GM12878 (cell line): ENCODE measurements at regions not wholly inside any gene's neighbourhood (a gene's known extent, or its start where the extent isn't known, plus 50 kb on each side); places are given as distances from the start of the nearest gene placed in this dataset.
A peak's percentile ranks its signal among the peaks of the same experiment; 100 is the strongest.

Experiments
- BCL11A ChIP-seq: IDR thresholded peaks from 2 replicates; pipeline ENCODE4 v1.6.1; 2011; ENCODE audit warnings: low read depth, low read length
- CBX3 ChIP-seq: fragments of 200-600 bp; sonication (generic); IDR thresholded peaks from 2 replicates; pipeline ENCODE4 v1.6.1; 2016; ENCODE audit warnings: low read depth, borderline replicate concordance
- CBX5 ChIP-seq: sonication (generic); IDR thresholded peaks from 2 replicates; pipeline ENCODE4 v1.6.1; 2016; ENCODE audit warnings: low read depth, moderate library complexity, mild to moderate bottlenecking, inconsistent platforms
- CEBPB ChIP-seq, 2 experiments: fragments of 150-350 bp in 1 of 2; IDR thresholded peaks; 2 replicates each; pipeline ENCODE4 v1.6.1; 2012 to 2014; ENCODE audit warnings: low read depth in 2 of 2, low read length in 2 of 2, borderline replicate concordance in 1 of 2, inconsistent platforms in 1 of 2
- EGR1 ChIP-seq, 2 experiments: IDR thresholded peaks; 1 replicate in 1 of 2; 2 replicates in 1 of 2; pipeline ENCODE4 v1.6.1; 2011 to 2012; ENCODE audit warnings: low read depth in 2 of 2, low read length in 2 of 2, borderline replicate concordance in 1 of 2, mild to moderate bottlenecking in 1 of 2, moderate library complexity in 1 of 2
- ETV6 ChIP-seq, 2 experiments: fragments of 450-650 bp in 1 of 2; IDR thresholded peaks in 1 of 2; conservative IDR thresholded peaks in 1 of 2; 2 replicates each; pipeline ENCODE4 v1.6.1; 2014; ENCODE audit warnings: antibody characterized with exemption in 1 of 2, borderline replicate concordance in 1 of 2, low read depth in 1 of 2, mild to moderate bottlenecking in 1 of 2, moderate library complexity in 1 of 2
- FOS ChIP-seq: IDR thresholded peaks from 3 replicates; pipeline ENCODE4 v1.6.1; 2011; ENCODE audit warnings: borderline replicate concordance; ENCODE audit not compliant: insufficient read length; ENCODE audit errors: extremely low read depth
- FOXK2 ChIP-seq: fragments of 450-650 bp; IDR thresholded peaks from 2 replicates; pipeline ENCODE4 v1.6.1; 2017; ENCODE audit warnings: mild to moderate bottlenecking, moderate library complexity
- GABPA ChIP-seq: IDR thresholded peaks from 2 replicates; pipeline ENCODE4 v1.6.1; 2014; ENCODE audit warnings: antibody characterized with exemption, low read depth, mild to moderate bottlenecking, inconsistent platforms
- GATAD2B ChIP-seq: fragments of 450-650 bp; conservative IDR thresholded peaks from 2 replicates; pipeline ENCODE4 v1.6.1; 2017; ENCODE audit warnings: low read depth, mild to moderate bottlenecking, moderate library complexity
- HCFC1 ChIP-seq: fragments of 150-350 bp; IDR thresholded peaks from 2 replicates; pipeline ENCODE4 v1.6.1; 2014; ENCODE audit warnings: low read length
- HDGF ChIP-seq: fragments of 450-650 bp; IDR thresholded peaks from 2 replicates; pipeline ENCODE4 v1.6.1; 2016; ENCODE audit warnings: antibody characterized with exemption
- IKZF1 ChIP-seq: fragments of 450-650 bp; conservative IDR thresholded peaks from 2 replicates; pipeline ENCODE4 v1.6.1; 2017; ENCODE audit warnings: antibody characterized with exemption, mild to moderate bottlenecking
- IRF4 ChIP-seq: IDR thresholded peaks from 2 replicates; pipeline ENCODE4 v1.6.1; 2011; ENCODE audit warnings: low read depth, low read length
- KAT2A ChIP-seq: conservative IDR thresholded peaks from 2 replicates; pipeline ENCODE4 v1.6.1; 2011; ENCODE audit warnings: low read depth, low read length; ENCODE audit not compliant: control insufficient read depth
- MLLT1 ChIP-seq: fragments of 450-650 bp; IDR thresholded peaks from 2 replicates; pipeline ENCODE4 v1.6.1; 2016; ENCODE audit warnings: mild to moderate bottlenecking
- MTA2 ChIP-seq: fragments of 450-650 bp; IDR thresholded peaks from 2 replicates; pipeline ENCODE4 v1.6.1; 2016; ENCODE audit warnings: low read depth, mild to moderate bottlenecking, moderate library complexity
- MTA3 ChIP-seq: IDR thresholded peaks from 2 replicates; pipeline ENCODE4 v1.6.1; 2012; ENCODE audit warnings: low read length, inconsistent platforms, borderline replicate concordance
- NBN ChIP-seq: fragments of 450-650 bp; IDR thresholded peaks from 2 replicates; pipeline ENCODE4 v1.6.1; 2016
- RAD51 ChIP-seq: fragments of 450-650 bp; IDR thresholded peaks from 2 replicates; pipeline ENCODE4 v1.6.1; 2016; ENCODE audit warnings: moderate library complexity, mild to moderate bottlenecking, inconsistent platforms
- RBBP5 ChIP-seq: fragments of 200-600 bp; sonication (generic); conservative IDR thresholded peaks from 2 replicates; pipeline ENCODE4 v1.6.1; 2016
- SMAD5 ChIP-seq: IDR thresholded peaks from 2 replicates; pipeline ENCODE4 v1.6.1; 2016; ENCODE audit warnings: antibody characterized with exemption, low read depth
- SMC3 ChIP-seq: IDR thresholded peaks from 2 replicates; pipeline ENCODE4 v1.6.1; 2011; ENCODE audit warnings: low read length, improper control_type of control experiment, borderline replicate concordance
- SRF ChIP-seq, 2 experiments: IDR thresholded peaks; 2 replicates each; pipeline ENCODE4 v1.6.1; 2011; ENCODE audit warnings: low read depth in 2 of 2, low read length in 2 of 2, mild to moderate bottlenecking in 1 of 2, moderate library complexity in 1 of 2
- USF1 ChIP-seq: IDR thresholded peaks from 2 replicates; pipeline ENCODE4 v1.6.1; 2011; ENCODE audit warnings: borderline replicate concordance, low read depth, mild to moderate bottlenecking, moderate library complexity, mixed read lengths, low read length; ENCODE audit not compliant: insufficient read depth; ENCODE audit errors: extremely low read length
- YY1 ChIP-seq: IDR thresholded peaks from 2 replicates; pipeline ENCODE4 v1.6.1; 2011; ENCODE audit warnings: low read depth, mild to moderate bottlenecking, low read length
- ZNF592 ChIP-seq: fragments of 450-650 bp; IDR thresholded peaks from 2 replicates; pipeline ENCODE4 v1.6.1; 2017; ENCODE audit warnings: mild to moderate bottlenecking, moderate library complexity

DNA sequence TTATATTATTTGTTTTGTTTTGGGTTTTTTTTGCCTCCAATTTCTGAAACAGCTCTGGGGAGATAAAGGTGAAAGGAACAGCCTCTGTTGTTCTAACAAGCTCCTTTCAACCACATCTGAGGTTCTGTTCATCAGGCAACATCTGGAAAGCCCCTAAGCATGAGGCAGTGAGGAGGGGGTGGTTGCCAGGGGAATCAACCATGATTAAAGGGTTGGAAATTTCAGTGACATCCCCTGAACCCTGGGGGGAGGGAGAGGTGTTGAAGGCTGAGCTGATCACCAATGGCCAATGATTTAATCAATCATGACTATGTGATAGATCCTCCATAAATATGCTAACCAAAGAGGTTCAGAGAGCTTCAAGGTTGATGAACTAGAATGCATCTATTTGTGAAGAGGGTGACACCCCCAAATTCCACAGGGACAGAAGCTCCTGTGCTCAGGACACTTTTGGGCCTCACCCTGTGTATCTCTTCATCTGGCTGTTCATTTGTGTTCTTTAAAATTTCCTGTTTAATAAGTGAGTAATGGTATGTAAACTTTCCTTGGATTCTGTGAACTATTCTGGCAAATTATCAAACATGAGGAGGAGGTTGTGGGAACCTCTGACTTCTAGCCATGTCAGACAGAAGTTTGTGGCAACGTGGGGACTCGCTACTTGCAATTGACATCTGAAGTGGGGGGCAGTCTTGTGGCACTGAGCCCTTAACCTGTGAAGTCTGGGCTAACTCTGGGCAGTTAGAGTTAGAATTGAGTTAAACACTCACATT is 221.3 kb downstream of the NHLRC3 start (continued):
- TF ChIP-seq GATAD2B (no peak), FOS (no peak), MLLT1 (0 out of 2 replicates have a peak, but pooled peaks have one; percentile 23), SMC3 (no peak), ETV6 (conservative IDR thresholded peaks at IDR 0.05 in 1 of 2, IDR thresholded peaks at IDR 0.05 in 1 of 2; ENCODE audit: borderline replicate concordance in 1 of 2, low read depth in 1 of 2) (no peak), KAT2A (no peak), MTA3 (no peak), EGR1 (IDR thresholded peaks at IDR 0.05; ENCODE audit: borderline replicate concordance in 1 of 2, low read depth in 2 of 2, low read length in 2 of 2) (no peak), CBX5 (no peak), HDGF (no peak), YY1 (peak; percentile 68), IRF4 (no peak), NBN (0 out of 2 replicates have a peak, but pooled peaks have one; percentile 39), GABPA (no peak), SMAD5 (no peak), RAD51 (no peak), CEBPB (IDR thresholded peaks at IDR 0.05; ENCODE audit: borderline replicate concordance in 1 of 2, low read depth in 2 of 2, low read length in 2 of 2) (no peak), MTA2 (peak; percentile 69), USF1 (no peak), RBBP5 (no peak), SRF (IDR thresholded peaks at IDR 0.05; ENCODE audit: low read depth in 2 of 2, low read length in 2 of 2) (no peak), FOXK2 (no peak), HCFC1 (no peak), IKZF1 (peak; percentile 56), ZNF592 (no peak), BCL11A (peak; percentile 68; the same call in 1 of the 2 replicates), CBX3 (no peak)
